HG02981 (cell line): ENCODE measurements at regions not wholly inside any gene's neighbourhood (a gene's known extent, or its start where the extent isn't known, plus 50 kb on each side); places are given as distances from the start of the nearest gene placed in this dataset.

Experiments used
- ATAC-seq: cut with Tn5 transposase; IDR thresholded peaks from one replicate; pipeline ENCODE4 v1.9.1; 2021; ENCODE audit warnings: mild to moderate bottlenecking, moderate library complexity; ENCODE audit not compliant: unreplicated experiment

DNA sequence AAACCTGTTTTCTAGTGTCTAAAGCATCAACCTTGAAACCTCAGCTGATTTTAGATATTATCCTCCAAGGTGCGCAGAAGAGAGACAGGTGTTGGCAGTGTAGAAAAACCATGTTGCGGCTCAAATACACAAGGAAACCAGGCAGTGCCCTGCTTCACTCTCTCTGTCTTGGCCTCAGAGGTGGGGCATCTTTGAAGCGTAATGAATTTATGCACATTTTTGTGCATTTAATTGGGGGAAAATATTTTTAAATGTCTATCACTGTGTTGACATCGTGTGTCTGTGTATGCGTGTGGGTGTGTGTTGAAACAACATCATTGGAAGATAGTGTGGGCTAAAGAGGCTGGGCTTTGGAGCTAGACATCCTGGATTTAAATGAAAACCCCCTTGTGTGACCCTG, 334.0 kb upstream of the CHD6 start:
- no peak for ATAC-seq

DNA sequence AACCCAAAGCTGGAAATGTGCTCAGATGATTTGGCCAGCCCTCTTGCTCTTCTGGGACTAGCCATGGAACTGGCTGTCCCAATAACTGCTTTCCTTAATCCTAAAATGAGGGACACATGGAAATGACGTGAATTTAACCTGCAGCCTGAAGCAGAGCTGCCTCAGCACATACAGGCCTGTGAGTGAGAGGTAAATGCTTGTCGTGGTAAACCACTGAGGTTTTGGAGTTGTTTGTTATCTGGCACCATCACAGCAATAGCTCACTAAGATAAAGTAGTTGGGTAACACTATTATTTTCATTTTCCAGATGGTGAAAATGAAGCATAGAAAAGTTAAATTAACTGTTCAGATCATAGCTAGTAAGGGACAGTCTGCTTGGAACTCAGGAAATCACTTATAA, 333.4 kb upstream of the CHD6 start:
- ATAC-seq = no peak

DNA sequence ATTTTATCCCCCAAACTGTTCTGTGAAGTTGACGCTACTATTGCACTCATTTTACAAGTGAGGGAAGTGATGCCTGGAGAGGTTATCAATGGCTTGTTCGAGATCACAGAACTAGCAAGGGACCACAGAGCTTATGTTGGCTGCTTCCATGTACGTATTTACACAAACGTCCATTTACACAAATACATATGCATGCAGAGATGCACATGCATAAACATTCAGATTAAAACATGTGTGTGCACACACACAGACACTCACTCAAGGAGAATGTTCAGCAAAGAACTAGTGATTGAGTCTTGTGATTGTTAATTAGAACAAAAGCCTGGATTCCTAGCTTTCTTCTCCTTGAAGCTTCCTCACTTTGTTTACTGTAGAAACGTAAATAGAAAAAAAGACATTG, 321.5 kb upstream of the CHD6 start:
- no peak for ATAC-seq

DNA sequence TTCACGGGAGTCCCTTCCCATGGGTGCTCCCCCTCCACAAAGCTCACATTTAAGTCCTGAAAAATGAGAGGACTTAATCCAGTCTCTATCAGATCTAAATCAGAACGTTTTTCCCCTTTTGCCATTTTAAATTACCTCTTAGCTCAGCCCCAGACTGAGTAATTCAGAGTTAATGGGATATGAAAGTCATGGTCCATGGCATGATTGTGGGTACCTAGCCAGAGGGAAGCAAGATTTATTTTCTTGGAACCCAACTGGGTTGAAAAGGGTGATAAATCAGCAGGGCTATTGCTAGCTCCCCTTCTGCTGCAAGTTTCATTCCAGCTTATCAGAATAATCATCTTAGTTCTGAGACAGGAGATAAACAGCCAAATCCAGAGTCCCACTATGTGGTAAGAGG, 320.2 kb upstream of the CHD6 start:
- ATAC-seq = no peak

DNA sequence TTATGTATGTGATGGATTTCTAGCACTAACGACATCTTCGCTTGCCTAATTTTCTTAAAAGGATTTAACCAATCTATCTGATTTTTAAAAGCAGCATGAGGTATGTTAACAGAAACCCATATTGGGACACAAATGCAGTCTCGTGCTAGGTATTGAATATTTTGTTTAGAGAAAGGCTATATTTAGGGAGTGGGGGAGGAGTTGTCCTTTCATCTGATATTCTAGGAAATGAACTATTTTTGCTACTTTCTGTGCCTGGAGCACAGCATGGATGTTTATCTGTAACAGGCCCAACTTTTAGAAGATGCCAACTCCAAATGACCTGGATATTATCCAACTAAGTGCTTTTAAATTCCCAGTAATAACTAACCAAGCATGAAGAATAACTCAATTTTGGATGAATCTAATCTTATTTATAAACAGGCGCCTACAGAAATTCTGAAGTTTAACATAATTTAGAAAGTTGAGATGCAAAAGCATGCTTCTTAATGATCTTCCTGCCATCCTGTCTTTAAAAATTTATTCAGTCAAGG, 317.1 kb upstream of the CHD6 start:
- ATAC-seq = no peak

DNA sequence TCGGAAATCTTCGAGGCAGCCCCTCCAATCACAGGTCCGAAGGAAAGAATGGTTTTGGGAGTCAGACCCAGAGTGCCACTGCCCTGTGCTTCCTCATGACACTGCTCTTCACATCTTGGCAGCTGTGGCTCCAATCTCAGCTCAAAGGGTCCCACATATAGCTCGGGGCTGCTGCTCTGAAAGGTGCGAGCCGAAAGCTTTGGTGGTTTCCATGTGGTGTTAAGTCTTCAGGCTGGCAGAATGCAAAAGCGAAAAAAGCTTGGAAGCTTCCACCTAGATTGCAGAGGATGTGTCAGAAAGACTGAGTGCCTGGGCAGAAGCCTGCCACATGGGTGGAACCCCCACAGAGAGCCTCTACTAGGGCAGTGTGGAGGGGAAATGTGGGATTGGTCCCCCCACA, 314.3 kb upstream of the CHD6 start:
- ATAC-seq = no peak

DNA sequence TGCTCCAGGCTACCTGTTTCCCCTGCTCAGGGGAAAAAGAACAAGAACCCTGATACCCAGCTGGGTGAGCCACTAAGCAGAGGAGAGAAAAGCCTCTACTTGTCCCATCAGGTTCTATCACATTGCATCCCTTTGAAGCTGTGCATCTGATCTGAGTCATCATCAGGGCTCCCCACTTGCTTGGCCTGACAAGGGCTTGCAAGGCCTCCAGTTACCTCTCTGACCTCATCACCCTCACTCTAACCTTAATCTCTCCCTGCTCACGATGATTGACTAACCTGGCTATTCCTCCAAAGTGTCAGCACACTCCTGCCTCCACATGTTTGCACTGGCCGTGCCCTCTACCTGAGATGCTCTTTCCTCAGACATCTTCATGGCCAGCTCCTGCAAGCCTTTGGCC, 309.5 kb upstream of the CHD6 start:
- no peak for ATAC-seq

DNA sequence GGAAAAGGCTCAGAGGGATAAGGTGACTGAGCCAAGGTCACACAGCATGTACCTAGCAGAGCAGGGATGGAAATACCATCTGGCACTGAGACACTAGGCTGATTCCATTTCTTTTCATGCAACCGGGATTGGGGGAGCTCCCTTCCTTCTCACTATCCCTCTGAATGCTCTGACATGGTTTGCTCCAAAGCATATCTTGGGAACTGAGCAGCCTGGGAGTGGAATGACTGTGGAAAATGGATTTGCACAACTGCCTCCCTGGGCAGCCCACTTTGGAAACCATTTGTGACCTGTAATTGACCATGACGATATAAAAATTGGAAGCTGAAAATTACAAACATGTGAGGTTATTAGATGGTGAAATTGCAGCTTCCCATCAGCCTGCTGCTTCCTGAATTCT, 309.0 kb upstream of the CHD6 start:
- no peak for ATAC-seq

DNA sequence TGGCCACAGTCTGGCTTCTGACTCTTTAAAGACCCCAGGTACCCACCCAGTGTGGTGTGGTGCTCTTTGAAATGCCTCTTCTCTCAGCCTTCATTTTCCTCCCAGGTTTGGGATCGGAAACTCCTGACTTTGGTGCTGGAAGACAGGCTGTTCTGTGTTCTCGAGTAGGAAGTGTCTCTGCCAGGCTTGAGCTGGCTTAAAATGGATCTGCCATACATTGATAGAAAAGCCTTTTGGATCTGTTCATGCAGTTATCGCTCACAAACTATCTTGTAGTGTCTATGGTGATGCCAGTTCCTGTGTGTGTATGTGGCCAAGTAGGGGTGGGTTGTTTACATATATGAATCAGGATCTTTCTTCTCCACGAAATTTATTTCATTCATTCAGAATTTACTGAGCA, 307.3 kb upstream of the CHD6 start:
- ATAC-seq = no peak

DNA sequence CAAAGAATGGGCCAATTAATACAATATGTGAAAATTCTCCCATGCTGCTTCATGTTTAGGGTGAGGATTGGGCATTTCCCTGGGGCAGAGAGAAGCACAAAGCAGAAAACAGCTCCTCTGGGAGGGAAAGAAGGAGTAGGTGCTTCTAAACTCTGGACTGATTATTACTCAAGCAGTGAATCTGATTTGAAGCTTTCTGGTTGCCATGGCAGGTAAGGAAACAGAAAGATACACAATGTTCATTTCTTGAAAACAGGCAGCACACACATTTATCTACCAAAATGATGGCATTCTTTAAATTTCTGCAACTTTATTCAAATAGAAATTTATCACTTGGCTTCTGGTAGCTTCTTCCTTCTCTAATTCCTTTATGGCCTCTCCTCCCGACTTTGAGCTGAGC, 305.4 kb upstream of the CHD6 start:
- ATAC-seq = no peak

DNA sequence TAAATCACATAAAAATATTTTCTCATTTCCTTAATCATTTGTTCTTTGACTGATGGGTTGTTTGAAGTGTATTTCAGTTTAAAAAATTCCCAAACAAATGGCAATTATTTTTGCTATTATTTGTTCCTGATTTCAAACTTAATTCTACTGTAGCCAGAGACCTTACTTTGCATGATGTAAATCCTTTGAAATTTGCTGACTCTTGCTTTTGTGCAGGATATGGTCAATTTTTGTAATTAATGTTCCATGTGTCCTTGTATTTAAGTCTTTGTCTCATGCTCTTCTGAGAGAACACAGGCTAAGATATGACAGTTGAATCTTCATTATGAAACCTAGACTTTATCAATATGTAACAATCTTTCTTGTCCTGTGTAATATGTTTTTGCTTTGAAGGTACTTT, 295.0 kb upstream of the CHD6 start:
- ATAC-seq = no peak

DNA sequence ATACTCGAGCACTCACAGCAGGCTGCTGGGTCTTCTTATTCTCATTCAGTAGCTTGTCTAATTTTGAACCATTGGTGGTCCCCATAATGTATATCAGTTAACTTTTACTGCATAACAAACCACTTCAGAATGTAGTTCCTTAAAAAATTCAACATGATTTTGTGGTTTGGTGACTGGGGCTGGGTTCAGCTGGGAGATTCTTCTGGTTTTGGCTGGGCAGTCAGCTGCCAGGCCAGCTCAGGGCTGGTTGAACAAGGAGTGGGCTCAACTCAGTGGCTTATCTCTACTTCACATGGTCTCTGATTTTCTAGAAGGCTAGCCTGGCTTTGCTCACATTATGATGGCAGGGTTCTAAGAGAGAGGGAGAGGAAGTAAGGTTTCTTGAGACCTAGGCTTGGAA, 292.4 kb upstream of the CHD6 start:
- no peak for ATAC-seq

DNA sequence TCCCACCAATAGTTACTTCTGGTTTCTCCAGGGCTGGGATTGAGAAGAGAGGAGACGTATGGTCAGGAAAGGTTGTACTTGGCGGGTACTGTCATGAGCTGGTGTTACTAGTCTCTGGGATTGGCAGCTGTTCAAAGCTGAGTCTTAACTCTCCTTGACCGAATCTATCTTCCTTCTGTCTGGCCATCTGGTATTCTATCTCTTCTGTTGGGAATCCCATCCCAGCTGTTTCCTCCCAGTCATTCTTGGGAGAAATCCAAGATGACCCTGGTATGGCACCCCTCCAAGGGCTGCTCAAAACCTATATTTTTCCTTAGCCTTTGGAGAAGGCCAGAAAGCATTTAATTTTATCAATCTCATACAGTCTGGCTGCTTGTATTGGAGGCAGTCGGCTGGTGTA, 287.0 kb upstream of the CHD6 start:
- ATAC-seq = no peak

DNA sequence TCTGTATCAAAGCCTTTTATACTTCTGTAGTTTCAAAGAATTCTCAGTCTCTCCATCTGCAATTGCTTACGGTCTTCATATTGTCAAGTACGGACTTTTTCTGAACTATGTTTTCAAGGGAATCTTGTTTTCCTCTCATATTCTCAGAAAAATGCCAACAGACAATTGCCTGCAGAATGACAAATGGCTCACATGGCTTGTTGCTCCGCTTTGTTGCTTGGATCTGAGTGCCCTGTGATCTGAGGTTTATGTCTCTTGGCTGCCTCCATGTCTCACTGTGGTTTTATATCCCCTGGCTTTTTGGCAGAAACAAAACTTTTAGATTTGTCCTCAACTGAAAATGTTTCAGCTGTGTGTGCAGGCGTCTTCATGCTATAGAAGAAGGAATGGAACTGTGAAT, 285.4 kb upstream of the CHD6 start:
- no peak for ATAC-seq

DNA sequence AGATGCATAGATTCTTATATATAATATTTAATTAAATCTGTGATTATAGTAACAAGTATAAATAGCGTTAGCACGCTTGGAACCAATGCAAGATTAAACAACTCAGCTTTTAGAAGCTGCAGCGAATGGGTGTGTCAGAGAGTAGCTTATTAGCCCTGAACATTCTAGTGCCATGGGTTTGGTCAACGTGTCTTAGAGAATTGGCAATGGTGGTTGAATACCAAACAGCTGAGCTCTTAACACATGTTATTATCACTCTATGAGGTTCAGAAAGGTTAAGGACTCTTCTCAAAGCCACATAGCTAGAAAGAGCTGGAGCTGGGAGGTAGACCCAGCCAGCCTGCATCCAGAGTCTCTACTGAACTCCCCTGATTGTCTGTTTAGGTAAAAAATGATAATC, 284.2 kb upstream of the CHD6 start:
- ATAC-seq = no peak

DNA sequence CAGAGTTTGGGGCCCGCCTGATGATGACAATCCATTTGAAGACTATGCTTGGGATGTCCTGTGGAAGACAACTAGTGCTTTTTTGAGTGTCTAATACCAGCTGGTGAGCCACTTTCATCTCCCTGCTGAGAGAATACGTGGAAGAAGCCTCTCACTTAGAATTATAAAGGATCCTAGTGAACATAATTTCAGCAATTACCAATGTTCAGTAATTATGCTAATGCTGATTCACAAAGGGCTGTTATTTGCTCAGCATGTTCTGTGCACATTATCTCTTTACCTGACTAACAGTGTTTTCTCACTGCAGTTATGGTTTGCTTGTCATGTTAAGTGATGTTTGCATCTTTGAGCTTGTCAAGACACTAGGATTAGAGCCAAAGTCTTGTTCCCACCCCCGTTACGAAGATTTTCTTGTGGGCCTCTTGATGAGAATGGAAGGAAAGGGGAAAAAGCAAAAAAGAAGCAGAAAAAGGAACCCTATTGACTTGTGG, 282.1 kb upstream of the CHD6 start:
- no peak for ATAC-seq

DNA sequence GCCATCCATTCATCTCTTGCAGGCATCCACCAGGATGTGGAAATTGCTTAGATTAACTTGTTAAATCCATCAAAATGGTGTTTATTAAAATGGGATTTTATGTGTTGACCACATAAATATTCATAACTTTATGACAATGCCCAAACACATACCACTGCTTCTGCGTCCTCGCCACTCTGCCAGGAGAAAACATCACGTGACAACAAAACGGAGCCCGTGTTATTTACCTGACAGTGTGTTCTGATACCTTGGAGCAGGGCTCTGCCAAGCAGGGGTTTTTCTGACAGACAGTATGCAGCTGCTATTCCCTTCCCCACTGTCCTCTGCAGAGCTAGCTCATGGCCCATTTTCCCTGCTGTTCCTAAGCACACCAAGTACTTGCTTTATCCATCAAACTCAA, 279.5 kb upstream of the CHD6 start:
- ATAC-seq = no peak

DNA sequence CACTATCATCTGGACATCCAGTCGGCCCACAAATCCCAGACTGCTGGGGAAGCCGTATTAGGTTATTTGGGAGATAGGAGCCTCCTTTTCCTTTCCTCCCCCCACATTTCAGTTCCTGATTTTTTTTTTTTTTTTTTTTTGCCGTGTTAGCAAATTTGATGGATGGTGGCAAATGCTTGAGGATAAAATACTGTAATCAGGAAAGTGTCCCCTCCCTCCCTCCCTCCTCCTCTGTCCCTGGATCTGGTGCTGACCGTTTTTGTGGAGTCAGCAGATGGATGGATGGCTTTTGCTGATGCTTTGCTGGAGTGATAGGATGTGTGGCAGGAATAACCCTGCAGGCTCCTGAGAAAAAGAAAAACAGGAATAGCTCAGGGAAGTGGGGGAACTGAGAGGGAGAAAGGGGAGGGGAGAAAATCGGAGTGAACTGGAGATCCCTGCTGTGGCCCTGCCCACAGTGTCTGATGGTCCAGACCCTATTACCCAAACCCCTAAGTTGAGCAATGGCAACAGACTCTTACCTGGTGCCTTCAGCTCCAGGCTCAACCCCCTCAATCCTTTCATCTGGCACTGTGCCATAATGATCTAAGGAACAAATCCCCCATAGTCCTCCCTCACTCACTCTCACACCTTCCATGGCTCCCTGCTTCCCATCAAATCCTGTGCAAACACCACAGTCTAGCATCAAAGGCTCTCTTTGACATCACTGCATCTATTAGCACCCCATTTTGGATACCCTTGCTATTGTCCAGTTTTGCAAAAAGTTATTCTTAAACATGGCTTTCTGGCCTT, 277.3 kb upstream of the CHD6 start:
- no peak for ATAC-seq

DNA sequence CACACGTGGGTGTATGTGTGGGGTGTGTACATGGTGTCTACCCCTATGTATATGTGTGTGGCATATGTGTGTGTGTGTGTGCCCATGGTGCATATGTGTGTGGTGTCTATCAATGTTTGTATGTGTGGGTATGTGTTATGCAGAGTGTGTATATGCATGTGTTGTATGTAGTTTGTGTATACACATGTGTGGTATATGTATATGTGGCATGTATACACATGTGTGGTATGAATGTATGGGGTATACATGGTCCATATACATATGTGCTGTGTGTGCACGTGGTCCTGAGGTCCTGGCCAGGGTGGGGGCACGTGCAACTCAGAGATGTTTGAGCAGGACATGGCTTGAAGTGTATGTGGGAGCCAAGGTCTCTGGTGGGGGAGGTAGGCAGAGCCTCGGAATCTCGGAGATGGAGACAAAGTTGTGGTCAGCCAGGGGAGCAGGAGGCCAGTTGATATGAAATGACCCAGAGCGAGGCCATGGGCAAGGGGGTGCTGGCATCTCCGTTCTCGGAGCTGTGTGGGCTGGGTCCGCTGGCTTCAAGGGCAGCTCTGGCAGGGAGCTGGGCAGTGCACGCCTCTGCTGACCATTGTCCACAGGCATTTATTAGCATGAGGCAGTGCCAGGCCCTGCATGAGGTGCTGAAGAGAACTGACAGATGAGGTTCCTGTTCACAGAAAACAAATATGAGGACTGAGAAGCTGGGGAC, 276.2 kb upstream of the CHD6 start:
- no peak for ATAC-seq

DNA sequence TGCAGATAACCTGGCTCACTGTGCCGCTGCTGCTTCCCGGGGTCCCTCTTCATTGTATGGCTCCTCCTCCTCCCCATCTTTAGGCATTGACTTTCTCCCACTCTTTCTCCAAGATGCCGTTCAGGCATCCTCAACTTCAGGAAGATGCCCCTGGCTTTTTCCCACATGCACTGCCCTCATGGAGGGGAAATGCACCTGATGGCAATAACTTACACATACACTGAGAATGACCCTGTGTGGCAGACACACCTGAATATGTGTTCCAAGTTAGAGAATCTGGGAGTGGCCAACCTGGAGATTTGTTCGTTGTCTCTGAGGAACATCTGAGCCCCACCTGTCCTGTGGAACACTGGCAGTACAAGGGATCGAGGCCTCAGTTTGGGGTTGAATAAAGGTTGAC, 273.9 kb upstream of the CHD6 start:
- ATAC-seq = no peak

DNA sequence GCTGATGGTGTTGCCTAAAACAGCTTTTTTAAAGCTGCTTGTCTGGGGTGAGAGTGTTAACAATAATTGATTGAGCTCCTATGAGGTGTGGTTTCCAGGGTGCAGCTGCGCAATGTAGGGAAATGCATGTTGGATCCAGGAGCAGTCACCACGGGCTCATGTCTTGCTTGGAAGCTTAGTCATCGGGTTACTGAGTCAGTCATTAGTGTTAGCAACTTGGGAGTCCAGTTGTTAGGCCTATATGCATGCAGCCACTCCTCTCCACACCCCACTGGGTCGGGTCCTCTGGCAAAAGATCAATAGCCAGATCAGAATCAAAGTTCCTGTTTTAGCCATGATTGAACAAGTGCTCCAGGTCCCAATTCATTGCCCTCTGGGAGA, 271.7 kb upstream of the CHD6 start:
- no peak for ATAC-seq

DNA sequence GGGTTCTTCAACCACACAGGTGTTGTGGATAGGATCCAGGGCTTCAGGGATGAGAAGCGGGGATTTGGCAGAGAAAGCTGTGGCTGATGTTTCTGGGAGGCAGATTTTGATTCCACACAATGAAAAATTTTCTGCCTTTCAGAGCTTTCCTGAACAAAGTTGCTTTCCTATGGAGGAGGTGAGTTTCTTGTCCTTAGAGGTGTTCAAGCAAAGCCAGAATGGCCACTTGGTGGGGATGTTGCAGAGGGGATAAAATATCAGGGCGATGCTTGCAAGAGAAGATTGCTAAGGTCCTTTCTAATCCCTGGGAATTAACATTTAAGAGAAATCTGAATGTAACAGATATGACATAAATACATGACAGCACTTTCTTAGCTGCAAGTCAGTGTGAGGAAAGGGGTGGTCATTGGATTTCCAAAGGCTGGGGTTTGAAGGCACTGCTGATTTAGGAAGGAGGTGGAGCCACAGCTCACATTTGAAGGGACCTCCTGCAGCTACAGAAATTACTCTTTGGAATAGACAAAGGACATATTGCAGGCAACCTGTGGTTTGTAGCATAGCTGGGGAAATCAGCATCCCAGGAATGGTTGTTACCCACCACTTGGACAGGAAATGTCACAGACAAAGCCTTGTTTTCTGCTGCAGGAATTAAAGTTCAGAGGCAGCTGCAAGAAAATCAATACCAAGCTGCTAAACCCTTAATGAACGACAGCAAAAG, 271.1 kb upstream of the CHD6 start:
- no peak for ATAC-seq
